AG04450 (cell line): ENCODE measurements at regions not wholly inside any gene's neighbourhood (a gene's known extent, or its start where the extent isn't known, plus 50 kb on each side); places are given as distances from the start of the nearest gene placed in this dataset.
"Not testable (repeated sequence)": the region's sequence is repeated elsewhere in the genome, so short reads cannot be mapped to it uniquely, and the experiment has no call there.

ENCODE experiments used
- CTCF ChIA-PET: fragments of 300-600, 350-600 bp; formaldehyde crosslinking; extraction: SDS; loops from one replicate; lab custom pipeline; 2022; ENCODE audit warnings: antibody characterized with exemption, inconsistent platforms; lab: Charles Lee
- POLR2A ChIA-PET: fragments of 350-600 bp; formaldehyde crosslinking; extraction: SDS; loops from one replicate; lab custom pipeline; 2021; ENCODE audit warnings: antibody characterized with exemption, inconsistent platforms; lab: Yijun Ruan, JAX
- DNase-seq: peaks from one replicate; pipeline ENCODE4 v3.0.0-alpha.2; 2011; ENCODE audit warnings: low read depth, low spot score
- H3K27ac ChIP-seq: one replicate; pipeline ENCODE4 v1.5.1; 2012; ENCODE audit warnings: low read depth, low read length, control low read depth
- H3K27me3 ChIP-seq: one replicate; pipeline ENCODE4 v1.6.0; 2012; ENCODE audit warnings: low read length; ENCODE audit not compliant: control insufficient read depth, insufficient read depth
- H3K4me3 ChIP-seq: 2 replicates; pipeline ENCODE4 v1.5.1; 2011; ENCODE audit warnings: mild to moderate bottlenecking, low read depth, low read length, control low read depth
- H3K9me3 ChIP-seq: 2 replicates; pipeline ENCODE4 v1.5.1; 2012; ENCODE audit warnings: low read length; ENCODE audit not compliant: control insufficient read depth, insufficient read depth
- TF ChIP-seq, protein P1 (sequence below): IDR thresholded peaks from 2 replicates; pipeline ENCODE4 v1.5.1; 2011; ENCODE audit warnings: low read depth, low read length, control low read depth, inconsistent platforms

DNA sequence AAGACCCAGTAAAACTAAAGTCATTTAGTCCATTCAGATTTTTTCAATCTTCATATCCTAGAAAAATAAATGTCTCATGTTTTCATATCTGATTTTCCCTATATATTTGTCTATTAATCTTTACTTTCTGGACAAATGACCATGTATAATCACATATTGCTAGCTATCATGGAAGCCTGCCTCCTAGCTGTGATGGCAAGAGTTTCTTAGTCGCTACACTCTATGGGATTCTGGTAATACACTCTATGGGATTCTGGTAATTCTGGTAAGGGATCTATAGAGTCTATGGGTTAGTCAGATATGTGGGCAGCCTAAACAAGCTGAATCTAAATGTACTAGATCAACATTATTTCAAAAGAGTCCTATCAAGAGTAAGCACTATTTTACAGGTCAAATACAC lies 198.7 kb upstream of the LHX8 start:
- no peak for DNase-seq
- ChIA-PET POLR2A (no interaction called here), CTCF (no interaction called here)
- Histone ChIP-seq H3K9me3 (no peaks in the 10 kb centered on the region), H3K27ac (no peak overlapping the region), H3K4me3 (no peak overlapping the region), H3K27me3 (no peaks in the 10 kb centered on the region)
- TF ChIP-seq, protein P1, sequence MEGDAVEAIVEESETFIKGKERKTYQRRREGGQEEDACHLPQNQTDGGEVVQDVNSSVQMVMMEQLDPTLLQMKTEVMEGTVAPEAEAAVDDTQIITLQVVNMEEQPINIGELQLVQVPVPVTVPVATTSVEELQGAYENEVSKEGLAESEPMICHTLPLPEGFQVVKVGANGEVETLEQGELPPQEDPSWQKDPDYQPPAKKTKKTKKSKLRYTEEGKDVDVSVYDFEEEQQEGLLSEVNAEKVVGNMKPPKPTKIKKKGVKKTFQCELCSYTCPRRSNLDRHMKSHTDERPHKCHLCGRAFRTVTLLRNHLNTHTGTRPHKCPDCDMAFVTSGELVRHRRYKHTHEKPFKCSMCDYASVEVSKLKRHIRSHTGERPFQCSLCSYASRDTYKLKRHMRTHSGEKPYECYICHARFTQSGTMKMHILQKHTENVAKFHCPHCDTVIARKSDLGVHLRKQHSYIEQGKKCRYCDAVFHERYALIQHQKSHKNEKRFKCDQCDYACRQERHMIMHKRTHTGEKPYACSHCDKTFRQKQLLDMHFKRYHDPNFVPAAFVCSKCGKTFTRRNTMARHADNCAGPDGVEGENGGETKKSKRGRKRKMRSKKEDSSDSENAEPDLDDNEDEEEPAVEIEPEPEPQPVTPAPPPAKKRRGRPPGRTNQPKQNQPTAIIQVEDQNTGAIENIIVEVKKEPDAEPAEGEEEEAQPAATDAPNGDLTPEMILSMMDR: no peak

DNA sequence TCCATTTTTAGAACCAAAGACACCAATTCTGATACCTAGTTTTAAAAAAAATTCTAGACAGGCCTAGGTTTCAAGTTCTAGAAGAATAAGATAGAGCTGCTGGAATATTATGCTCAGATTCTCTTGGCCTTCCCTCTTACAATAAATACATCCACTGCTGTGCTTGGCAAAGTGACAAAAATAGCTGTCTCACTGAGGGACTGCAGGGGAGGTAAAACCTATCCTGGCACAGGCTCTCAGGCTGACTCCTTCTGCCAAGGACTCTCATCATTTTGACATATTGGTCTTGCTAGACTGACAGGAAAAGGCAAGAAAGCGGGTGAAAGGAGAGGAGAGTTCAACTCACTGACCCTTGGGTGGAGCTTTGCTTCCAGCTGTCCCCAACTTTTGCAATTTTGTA lies 197.0 kb upstream of the LHX8 start:
- H3K27me3 ChIP-seq: no peaks in the 10 kb centered on the region
- ChIA-PET POLR2A (no interaction called here), CTCF (no interaction called here)
- no peak overlapping the region for H3K4me3 ChIP-seq
- no peaks in the 10 kb centered on the region for H3K9me3 ChIP-seq
- DNase-seq: no peak
- H3K27ac ChIP-seq: no peak overlapping the region
- TF ChIP-seq, protein P1: no peak

DNA sequence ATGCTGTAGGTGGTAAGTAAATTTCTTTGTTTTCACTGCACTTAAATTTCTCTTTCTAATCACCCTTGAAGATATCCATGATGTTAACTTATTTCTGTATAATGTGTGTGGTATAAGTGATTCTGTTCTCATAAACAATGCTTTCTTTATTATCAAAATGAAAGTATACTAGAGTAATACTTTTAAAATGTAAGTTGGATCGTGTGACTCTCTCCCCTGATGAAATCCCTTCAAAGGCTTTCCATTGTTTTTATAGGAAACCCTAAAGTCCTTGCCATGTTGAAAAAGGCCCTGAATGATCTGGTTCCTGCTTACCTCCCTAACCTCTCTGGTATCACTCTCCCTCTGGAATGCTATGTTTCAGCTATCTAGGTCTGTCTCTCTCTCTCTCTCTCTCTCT lies 191.1 kb upstream of the LHX8 start:
- TF ChIP-seq, protein P1: no peak
- Histone ChIP-seq H3K9me3 (no peaks in the 10 kb centered on the region; the same call in 1 of the 2 replicates), H3K27me3 (no peaks in the 10 kb centered on the region), H3K27ac (no peak overlapping the region), H3K4me3 (no peak overlapping the region)
- CTCF ChIA-PET: no interaction called here
- DNase-seq: no peak
- POLR2A ChIA-PET: no interaction called here

DNA sequence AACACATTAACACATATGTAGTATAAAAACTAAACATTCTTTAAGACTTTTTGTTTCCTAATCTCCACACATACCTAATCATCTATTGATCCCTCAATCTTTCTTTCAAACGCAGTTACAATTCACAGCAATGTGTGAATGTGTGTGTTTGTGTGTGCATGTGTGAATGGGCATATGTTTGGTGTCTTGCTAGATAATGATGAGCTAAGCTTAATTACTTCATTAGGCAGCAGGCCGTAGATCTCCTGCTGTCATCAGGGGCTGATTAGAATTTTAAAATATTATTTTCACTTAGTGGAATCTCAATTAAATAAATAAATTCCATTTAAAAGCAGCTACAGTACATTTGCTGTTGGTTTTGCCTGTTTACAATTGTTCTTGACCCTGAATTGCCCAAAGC lies 187.8 kb upstream of the LHX8 start:
- Histone ChIP-seq H3K27ac (no peak overlapping the region), H3K9me3 (peaks cover 7% of the 10 kb centered on the region), H3K4me3 (no peak overlapping the region), H3K27me3 (no peaks in the 10 kb centered on the region)
- POLR2A ChIA-PET: no interaction called here
- CTCF ChIA-PET: no interaction called here
- TF ChIP-seq, protein P1: no peak
- no peak for DNase-seq

DNA sequence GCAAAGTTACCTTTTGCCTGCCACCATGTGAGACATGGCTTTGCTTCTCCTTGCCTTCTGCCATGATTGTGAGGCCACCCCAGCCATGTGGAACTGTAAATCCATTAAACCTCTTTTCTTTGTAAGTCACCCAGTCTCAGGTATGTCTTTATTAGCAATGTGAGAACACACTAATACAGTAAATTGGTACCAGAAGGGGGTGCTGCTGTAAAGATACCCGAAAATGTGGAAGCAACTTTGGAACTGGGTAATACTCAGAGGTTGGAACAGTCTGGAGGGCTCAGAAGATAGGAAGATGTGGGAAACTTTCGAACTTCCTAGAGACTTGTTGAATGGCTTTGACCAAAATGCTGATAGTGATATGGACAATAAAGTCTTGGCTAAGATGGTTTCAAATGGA lies 184.8 kb upstream of the LHX8 start:
- H3K27me3 ChIP-seq, H3K27ac ChIP-seq, POLR2A ChIA-PET, H3K4me3 ChIP-seq, DNase-seq, CTCF ChIA-PET: not testable (repeated sequence)
- peaks cover 15% of the 10 kb centered on the region for H3K9me3 ChIP-seq

DNA sequence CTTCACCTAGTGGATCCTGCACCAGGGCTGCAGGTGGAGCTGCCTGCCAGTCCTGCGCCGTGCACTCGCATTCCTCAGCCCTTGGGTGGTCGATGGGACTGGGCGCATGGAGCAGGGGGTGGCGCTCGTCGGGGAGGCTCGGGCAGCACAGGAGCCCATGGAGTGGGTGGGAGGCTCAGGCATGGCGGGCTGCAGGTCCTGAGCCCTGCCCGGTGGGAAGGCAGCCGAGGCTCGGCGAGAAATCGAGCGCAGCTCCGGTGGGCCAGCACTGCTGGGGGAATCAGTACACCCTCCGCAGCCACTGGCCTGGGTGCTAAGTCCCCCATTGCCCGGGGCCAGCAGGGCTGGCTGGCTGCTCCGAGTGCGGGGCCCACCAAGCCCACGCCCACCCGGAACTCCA lies 182.2 kb upstream of the LHX8 start:
- DNase-seq, H3K27me3 ChIP-seq, CTCF ChIA-PET, H3K27ac ChIP-seq, H3K4me3 ChIP-seq, POLR2A ChIA-PET: not testable (repeated sequence)
- peaks cover 15% of the 10 kb centered on the region for H3K9me3 ChIP-seq
